HCT116 (cell line): ENCODE measurements at regions not wholly inside any gene's neighbourhood (a gene's known extent, or its start where the extent isn't known, plus 50 kb on each side); places are given as distances from the start of the nearest gene placed in this dataset.

Experiments
- ATAC-seq: fragments of 200-7000 bp; cut with Tn5 transposase; 2 replicates; pipeline ENCODE4 v1.9.1; 2020; ENCODE audit warnings: mild to moderate bottlenecking, moderate library complexity
- BruUV-seq: library from RNA; stranded (reverse); fragments of 400-500 nt; replicated peaks from 2 replicates; lab custom pipeline; 2021; lab: Mats Ljungman, UMichigan
- CTCF ChIA-PET: fragments of 300-600 bp; sonication (Branson Sonifier 250); formaldehyde crosslinking; loops from one replicate; lab custom pipeline; 2021; ENCODE audit warnings: antibody characterized with exemption; lab: Charles Lee
- POLR2A ChIA-PET: fragments of 300-600, 350-600 bp; sonication (Branson Sonifier 250); formaldehyde crosslinking; loops from one replicate; lab custom pipeline; 2021; ENCODE audit warnings: antibody characterized with exemption; lab: Charles Lee
- RAD21 ChIA-PET, 2 experiments: fragments of 300-600 bp; sonication (Branson Sonifier 250); formaldehyde crosslinking; loops; one replicate each; lab custom pipeline; 2023; ENCODE audit warnings: low total read pairs in 2 of 2; ENCODE audit not compliant: uncharacterized antibody in 2 of 2, unreplicated experiment in 2 of 2, low non-redundant PET in 1 of 2; lab: Charles Lee
- DNase-seq: peaks from one replicate; pipeline ENCODE4 v3.0.0-alpha.2; 2010; ENCODE audit warnings: low read depth, low spot score
- H2AFZ ChIP-seq: fragments of 200-600 bp; shearing (Covaris generic), sonication (generic); 2 replicates; pipeline ENCODE4 v1.6.1; 2017; ENCODE audit warnings: low read depth, mixed run types, mixed read lengths, antibody characterized with exemption, low read length; ENCODE audit not compliant: poor library complexity, severe bottlenecking
- H3K27ac ChIP-seq: 2 replicates; pipeline ENCODE4 v1.5.1; 2012; ENCODE audit warnings: low read depth, low read length
- H3K27me3 ChIP-seq: fragments of 200-600 bp; sonication (generic); 2 replicates; pipeline ENCODE4 v1.6.1; 2016; ENCODE audit warnings: mixed run types, low read length, mixed read lengths; ENCODE audit not compliant: insufficient read depth
- H3K36me3 ChIP-seq, 2 experiments: fragments of 200-500 bp in 1 of 2; fragments of 200-600 bp in 1 of 2; sonication (Bioruptor generic) in 1 of 2; sonication (generic) in 1 of 2; 2 replicates each; pipeline versions ENCODE4 v1.5.1 to v1.6.1; 2014 to 2016; ENCODE audit warnings: low read length in 2 of 2, inconsistent platforms in 1 of 2, mixed read lengths in 1 of 2, mixed run types in 1 of 2; ENCODE audit not compliant: insufficient read depth in 2 of 2, control insufficient read depth in 1 of 2
- H3K4me1 ChIP-seq, 2 experiments: fragments of 200-600 bp in 1 of 2; sonication (generic) in 1 of 2; 2 replicates each; pipeline versions ENCODE4 v1.5.1 to v1.6.1; 2012 to 2017; ENCODE audit warnings: low read length in 2 of 2, inconsistent platforms in 1 of 2, mild to moderate bottlenecking in 1 of 2, mixed read lengths in 1 of 2, mixed run types in 1 of 2, moderate library complexity in 1 of 2; ENCODE audit not compliant: insufficient read depth in 2 of 2, control insufficient read depth in 1 of 2
- H3K4me2 ChIP-seq: fragments of 200-600 bp; sonication (generic); 2 replicates; pipeline ENCODE4 v1.6.1; 2017; ENCODE audit warnings: mixed run types, low read length, mixed read lengths
- H3K4me3 ChIP-seq, 2 experiments: fragments of 200-600 bp in 1 of 2; sonication (generic) in 1 of 2; replicated peaks in 1 of 2; 2 replicates each; pipeline ENCODE4 v1.5.1; 2011 to 2016; ENCODE audit warnings: low read length in 2 of 2, control low read depth in 1 of 2, low read depth in 1 of 2, mild to moderate bottlenecking in 1 of 2, mixed read lengths in 1 of 2, mixed run types in 1 of 2
- H3K79me2 ChIP-seq: fragments of 200-600 bp; sonication (generic); 2 replicates; pipeline ENCODE4 v1.6.1; 2017; ENCODE audit warnings: mild to moderate bottlenecking, mixed run types, low read length, moderate library complexity, mixed read lengths; ENCODE audit not compliant: insufficient read depth
- H3K9ac ChIP-seq: fragments of 200-600 bp; sonication (generic); 2 replicates; pipeline ENCODE4 v1.6.1; 2016; ENCODE audit warnings: low read length, mixed read lengths
- H3K9me2 ChIP-seq: fragments of 200-600 bp; sonication (generic), shearing (Covaris generic); 2 replicates; pipeline ENCODE4 v1.6.1; 2017; ENCODE audit warnings: mixed run types, mild to moderate bottlenecking, moderate library complexity; ENCODE audit not compliant: insufficient read depth
- H3K9me3 ChIP-seq, 2 experiments: fragments of 200-500 bp in 1 of 2; fragments of 200-600 bp in 1 of 2; sonication (Bioruptor generic) in 1 of 2; sonication (generic) in 1 of 2; 2 replicates each; pipeline ENCODE4 v1.6.1; 2014 to 2017; ENCODE audit warnings: low read length in 2 of 2, mixed read lengths in 2 of 2, inconsistent platforms in 1 of 2, low read depth in 1 of 2, mild to moderate bottlenecking in 1 of 2, mixed run types in 1 of 2, moderate library complexity in 1 of 2; ENCODE audit not compliant: control insufficient read depth in 1 of 2, insufficient read depth in 1 of 2
- H4K20me1 ChIP-seq: fragments of 200-600 bp; sonication (generic), shearing (Covaris generic); 2 replicates; pipeline ENCODE4 v1.6.1; 2017; ENCODE audit warnings: mixed run types, mild to moderate bottlenecking, moderate library complexity; ENCODE audit not compliant: insufficient read depth
- CBX3 ChIP-seq: IDR thresholded peaks from 2 replicates; pipeline ENCODE4 v1.6.1; 2012; ENCODE audit warnings: low read depth
- ELF1 ChIP-seq: IDR thresholded peaks from 2 replicates; pipeline ENCODE4 v1.6.1; 2012; ENCODE audit warnings: low read depth, borderline replicate concordance
- EZH2 ChIP-seq: fragments of 200-600 bp; sonication (generic); IDR thresholded peaks from 2 replicates; pipeline ENCODE4 v1.6.1; 2017; ENCODE audit warnings: antibody characterized with exemption, mixed run types
- MAX ChIP-seq: IDR thresholded peaks from 2 replicates; pipeline ENCODE4 v1.6.1; 2012
- RAD21 ChIP-seq: IDR thresholded peaks from 2 replicates; pipeline ENCODE4 v1.6.1; 2012; ENCODE audit warnings: low read depth, mild to moderate bottlenecking
- REST ChIP-seq: IDR thresholded peaks from 2 replicates; pipeline ENCODE4 v1.6.1; 2012; ENCODE audit warnings: low read depth
- SIN3A ChIP-seq: IDR thresholded peaks from 2 replicates; pipeline ENCODE4 v1.6.1; 2012; ENCODE audit warnings: low read depth
- SP1 ChIP-seq: IDR thresholded peaks from 2 replicates; pipeline ENCODE4 v1.6.1; 2012; ENCODE audit warnings: low read depth
- SRF ChIP-seq: IDR thresholded peaks from 2 replicates; pipeline ENCODE4 v1.6.1; 2012; ENCODE audit warnings: low read depth
- intact Hi-C: fragments of 100-400 bp; cut with micrococcal nuclease; formaldehyde crosslinking; loops from 2 replicates; pipeline ENCODE4 v1.10.0; 2022
- TF ChIP-seq, protein P1 (sequence below): IDR thresholded peaks from 2 replicates; pipeline ENCODE4 v1.6.1; 2011; ENCODE audit warnings: mild to moderate bottlenecking, low read length, moderate library complexity; ENCODE audit not compliant: insufficient replicate concordance; ENCODE audit errors: extremely low read depth

- TF ChIP-seq SRF: no peak
- no peak for TF ChIP-seq EZH2
- TF ChIP-seq, protein P1, sequence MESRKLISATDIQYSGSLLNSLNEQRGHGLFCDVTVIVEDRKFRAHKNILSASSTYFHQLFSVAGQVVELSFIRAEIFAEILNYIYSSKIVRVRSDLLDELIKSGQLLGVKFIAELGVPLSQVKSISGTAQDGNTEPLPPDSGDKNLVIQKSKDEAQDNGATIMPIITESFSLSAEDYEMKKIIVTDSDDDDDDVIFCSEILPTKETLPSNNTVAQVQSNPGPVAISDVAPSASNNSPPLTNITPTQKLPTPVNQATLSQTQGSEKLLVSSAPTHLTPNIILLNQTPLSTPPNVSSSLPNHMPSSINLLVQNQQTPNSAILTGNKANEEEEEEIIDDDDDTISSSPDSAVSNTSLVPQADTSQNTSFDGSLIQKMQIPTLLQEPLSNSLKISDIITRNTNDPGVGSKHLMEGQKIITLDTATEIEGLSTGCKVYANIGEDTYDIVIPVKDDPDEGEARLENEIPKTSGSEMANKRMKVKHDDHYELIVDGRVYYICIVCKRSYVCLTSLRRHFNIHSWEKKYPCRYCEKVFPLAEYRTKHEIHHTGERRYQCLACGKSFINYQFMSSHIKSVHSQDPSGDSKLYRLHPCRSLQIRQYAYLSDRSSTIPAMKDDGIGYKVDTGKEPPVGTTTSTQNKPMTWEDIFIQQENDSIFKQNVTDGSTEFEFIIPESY: no peak
- TF ChIP-seq, all 23 proteins: peak for 0
Observed at GRCh38 chr20:24813936-24814335, 135.1 kb upstream of the CST7 start (continued).

GRCh38 chr20:24814556-24815195 is 134.4 kb upstream of the CST7 start:
- no peak overlapping the region for H3K4me2 ChIP-seq
- no peaks in the 10 kb centered on the region for H3K9me2 ChIP-seq
- peaks cover 42% of the 10 kb centered on the region for H3K27me3 ChIP-seq
- H3K79me2 ChIP-seq: no peaks in the 10 kb centered on the region
- ATAC-seq (no peak), DNase-seq (no peak)
- H2AFZ ChIP-seq: no peak overlapping the region
- no peaks in the 10 kb centered on the region for H3K4me1 ChIP-seq
- no TSS peak for BruUV-seq
- ChIA-PET RAD21 (no interaction called here), CTCF (no interaction called here), POLR2A (no interaction called here)
- no peak for TF ChIP-seq CBX3
- TF ChIP-seq ELF1: no peak
- TF ChIP-seq REST: no peak
- no peak for TF ChIP-seq RAD21
- no peak for TF ChIP-seq SIN3A
- TF ChIP-seq MAX: no peak
- no peak for TF ChIP-seq SP1
- 0 out of 4 replicates have a peak, but pooled peaks cover 0 to 1% of the 10 kb centered on the region in 2 experiments for H3K9me3 ChIP-seq
- H3K36me3 ChIP-seq: no peaks in the 10 kb centered on the region
- intact Hi-C loops: no loop called here
- H3K27ac ChIP-seq: no peak overlapping the region
- H3K9ac ChIP-seq: no peak overlapping the region
- H3K4me3 ChIP-seq: no peak overlapping the region
- no peaks in the 10 kb centered on the region for H4K20me1 ChIP-seq
